ENCODE measurements at regions not wholly inside any gene's neighbourhood (a gene's known extent, or its start where the extent isn't known, plus 50 kb on each side); places are given as distances from the start of the nearest gene placed in this dataset.

DNA sequence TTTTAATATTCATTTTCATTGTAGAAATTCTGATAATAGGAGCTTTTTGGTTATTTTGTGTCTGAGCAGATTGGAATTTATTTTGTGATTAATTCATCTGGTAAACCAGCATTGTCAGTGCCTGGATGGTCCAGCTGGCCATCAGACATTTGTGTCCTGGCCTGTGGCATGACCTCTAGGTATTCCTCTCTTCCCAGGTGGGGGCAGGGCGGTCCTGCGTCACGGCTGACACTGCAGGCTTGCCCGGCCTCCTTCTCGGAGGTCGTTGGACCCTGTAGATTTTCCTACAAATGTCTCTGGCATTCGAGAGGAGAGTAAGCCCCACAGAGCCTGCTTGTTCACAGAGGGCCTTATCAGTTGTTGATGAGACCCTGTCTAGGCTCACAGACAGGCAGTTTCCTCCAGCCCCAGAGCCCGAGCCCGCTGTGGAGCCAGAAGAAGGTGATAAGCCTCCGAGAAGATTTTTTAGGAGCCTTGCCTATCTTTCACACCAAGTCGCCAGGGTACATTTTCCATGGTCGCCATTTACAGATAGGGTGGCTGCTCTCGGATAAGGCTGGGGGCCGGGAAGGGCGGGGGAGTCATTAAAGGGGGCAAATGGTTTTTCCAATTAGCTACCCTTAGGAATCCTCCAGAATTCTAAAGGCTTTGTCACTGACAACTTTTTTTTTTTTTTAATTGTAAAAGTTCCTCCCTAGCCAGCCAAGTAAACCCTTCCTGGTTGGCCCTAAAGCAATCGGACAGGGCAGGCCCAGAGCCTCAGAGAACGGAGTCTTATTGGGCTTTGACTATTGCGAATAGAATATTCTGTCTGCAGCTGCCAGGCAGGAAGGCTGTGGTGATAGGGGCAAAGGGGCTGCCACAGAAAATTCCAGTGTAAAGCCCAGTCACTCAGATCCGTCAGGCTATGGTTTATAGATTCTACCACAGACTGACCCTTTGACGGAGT is 78.1 kb upstream of the TBX20 start:
- TF ChIP-seq POLR2A (IDR thresholded peaks at IDR 0.05; ENCODE audit: low read depth, low read length) (no peak), POLR2AphosphoS5 (IDR thresholded peaks at IDR 0.05; ENCODE audit: low read depth, low read length) (no peak), PAX5 (IDR thresholded peaks at IDR 0.05; ENCODE audit: insufficient read depth, low read length, severe bottlenecking) (no peak)

Measured in GM12891 (cell line).